ENCODE measurements at regions not wholly inside any gene's neighbourhood (a gene's known extent, or its start where the extent isn't known, plus 50 kb on each side); places are given as distances from the start of the nearest gene placed in this dataset.

GRCh38 chr3:30501526-30501925 lies 104.9 kb upstream of the TGFBR2 start:
- no peak overlapping the region for H3K27ac Mint-ChIP-seq
- H3K36me3 Mint-ChIP-seq (ENCODE audit: low read depth), result no peaks in the 10 kb centered on the region
- no peaks in the 10 kb centered on the region for H3K27me3 Mint-ChIP-seq (ENCODE audit: insufficient read depth)
- no peaks in the 10 kb centered on the region for H3K4me1 Mint-ChIP-seq
- no peak overlapping the region for H3K4me3 Mint-ChIP-seq
- no peak overlapping the region for H3K4me3 ChIP-seq (ENCODE audit: low read length)
- H3K9ac ChIP-seq (ENCODE audit: extremely low read depth, low read length, poor library complexity, severe bottlenecking), result no peak overlapping the region
- TF ChIP-seq CTCF (conservative IDR thresholded peaks at IDR 0.05), result no peak
- no peak for DNase-seq
- H3K9me3 ChIP-seq (ENCODE audit: control insufficient read depth, low read length), result no peaks in the 10 kb centered on the region
- H3K4me1 ChIP-seq (ENCODE audit: control insufficient read depth, insufficient read depth, low read length), result no peaks in the 10 kb centered on the region
- no peaks in the 10 kb centered on the region for H3K36me3 ChIP-seq (ENCODE audit: control insufficient read depth, insufficient read depth, low read length)
- H3K27ac ChIP-seq (ENCODE audit: low read depth, low read length), result no peak overlapping the region
- H3K27me3 ChIP-seq (ENCODE audit: control insufficient read depth, insufficient read depth, low read length, poor library complexity, severe bottlenecking), result no peaks in the 10 kb centered on the region
- peaks cover 5% of the 10 kb centered on the region for H3K9me3 Mint-ChIP-seq

DNA sequence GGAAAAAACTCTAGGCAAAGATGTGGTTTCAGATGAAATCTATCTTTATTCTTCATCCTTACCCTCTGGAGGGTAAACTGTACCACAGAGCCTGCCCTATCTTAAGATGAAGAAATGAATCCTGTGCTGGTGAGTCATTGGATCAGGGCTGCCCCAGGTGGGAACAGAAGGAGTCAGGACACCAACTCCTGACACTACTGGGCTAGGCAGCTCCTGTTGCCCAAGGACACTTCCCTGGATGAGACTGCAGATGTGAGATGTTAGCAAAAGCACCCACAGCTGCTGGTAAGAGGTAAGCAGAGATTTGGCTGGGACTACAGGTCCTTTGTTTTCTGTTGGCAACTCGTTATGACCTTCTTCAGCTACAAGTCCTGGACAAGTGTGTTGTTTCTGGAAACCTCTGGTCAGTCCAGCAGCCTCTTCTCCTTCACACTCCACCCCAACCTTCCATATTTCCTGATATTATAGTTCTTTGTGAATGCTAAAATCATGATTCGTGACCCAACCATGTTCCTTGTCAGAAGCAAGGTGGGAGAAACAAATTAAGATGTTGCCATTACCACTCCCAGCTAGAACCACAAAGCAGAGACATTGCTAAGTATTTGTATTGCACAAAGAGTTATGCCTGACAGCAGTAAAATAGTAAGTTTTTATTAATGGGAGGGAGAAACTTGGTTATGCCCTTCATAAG lies 104.2 kb upstream of the TGFBR2 start:
- no peak for DNase-seq
- no peak overlapping the region for H3K4me3 ChIP-seq (ENCODE audit: low read length)
- H3K9me3 ChIP-seq (ENCODE audit: control insufficient read depth, low read length), result no peaks in the 10 kb centered on the region
- no peaks in the 10 kb centered on the region for H3K27me3 Mint-ChIP-seq (ENCODE audit: insufficient read depth)
- no peaks in the 10 kb centered on the region for H3K4me1 Mint-ChIP-seq
- H3K27me3 ChIP-seq (ENCODE audit: control insufficient read depth, insufficient read depth, low read length, poor library complexity, severe bottlenecking), result no peaks in the 10 kb centered on the region
- no peak overlapping the region for H3K27ac Mint-ChIP-seq
- no peaks in the 10 kb centered on the region for H3K36me3 Mint-ChIP-seq (ENCODE audit: low read depth)
- H3K36me3 ChIP-seq (ENCODE audit: control insufficient read depth, insufficient read depth, low read length), result no peaks in the 10 kb centered on the region
- peaks cover 5% of the 10 kb centered on the region for H3K9me3 Mint-ChIP-seq
- TF ChIP-seq CTCF (conservative IDR thresholded peaks at IDR 0.05), result no peak
- 82% methylated on average over 2 of the region's 2 CpGs; no CpG with 5 or more reads in 1 of the 2 experiments for WGBS, 2 experiments (ENCODE audit: insufficient coverage in 1 of 2, insufficient read length in 1 of 2)
- no peak overlapping the region for H3K9ac ChIP-seq (ENCODE audit: extremely low read depth, low read length, poor library complexity, severe bottlenecking)
- H3K4me3 Mint-ChIP-seq, result no peak overlapping the region
- H3K4me1 ChIP-seq (ENCODE audit: control insufficient read depth, insufficient read depth, low read length), result no peaks in the 10 kb centered on the region
- no peak overlapping the region for H3K27ac ChIP-seq (ENCODE audit: low read depth, low read length)

DNA sequence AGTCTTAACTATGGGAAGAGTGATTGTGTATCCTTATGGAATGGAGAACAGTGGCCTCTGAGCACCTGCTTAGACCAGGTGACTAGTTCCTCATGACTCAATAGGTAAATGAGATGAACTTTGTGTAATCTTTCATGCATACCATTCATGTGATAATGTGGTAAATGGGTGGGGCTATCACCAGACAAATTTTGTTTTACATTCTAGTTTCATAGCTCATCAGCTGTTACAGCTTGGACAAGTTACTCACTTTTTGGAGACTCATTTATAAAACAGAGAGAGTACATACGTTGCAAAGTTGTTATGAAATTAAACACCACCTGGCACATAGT lies 103.7 kb upstream of the TGFBR2 start:
- H3K27ac Mint-ChIP-seq, result no peak overlapping the region
- H3K36me3 ChIP-seq (ENCODE audit: control insufficient read depth, insufficient read depth, low read length), result no peaks in the 10 kb centered on the region
- no peak overlapping the region for H3K4me3 ChIP-seq (ENCODE audit: low read length)
- no peaks in the 10 kb centered on the region for H3K27me3 Mint-ChIP-seq (ENCODE audit: insufficient read depth)
- TF ChIP-seq CTCF (conservative IDR thresholded peaks at IDR 0.05), result no peak
- peaks cover 5% of the 10 kb centered on the region for H3K9me3 Mint-ChIP-seq
- H3K4me1 ChIP-seq (ENCODE audit: control insufficient read depth, insufficient read depth, low read length), result no peaks in the 10 kb centered on the region
- no peaks in the 10 kb centered on the region for H3K27me3 ChIP-seq (ENCODE audit: control insufficient read depth, insufficient read depth, low read length, poor library complexity, severe bottlenecking)
- DNase-seq, result no peak
- no peak overlapping the region for H3K9ac ChIP-seq (ENCODE audit: extremely low read depth, low read length, poor library complexity, severe bottlenecking)
- H3K36me3 Mint-ChIP-seq (ENCODE audit: low read depth), result no peaks in the 10 kb centered on the region
- 88% methylated on average over 1 of the region's 1 CpG; no CpG with 5 or more reads in 1 of the 2 experiments for WGBS, 2 experiments (ENCODE audit: insufficient coverage in 1 of 2, insufficient read length in 1 of 2)
- no peak overlapping the region for H3K4me3 Mint-ChIP-seq
- no peaks in the 10 kb centered on the region for H3K4me1 Mint-ChIP-seq
- no peaks in the 10 kb centered on the region for H3K9me3 ChIP-seq (ENCODE audit: control insufficient read depth, low read length)
- no peak overlapping the region for H3K27ac ChIP-seq (ENCODE audit: low read depth, low read length)

Measured in endodermal cell (in vitro differentiated cells).